Inferior parietal cortex (tissue), 1 donor: ENCODE measurements at regions not wholly inside any gene's neighbourhood (a gene's known extent, or its start where the extent isn't known, plus 50 kb on each side); places are given as distances from the start of the nearest gene placed in this dataset.
"Not testable (repeated sequence)": the region's sequence is repeated elsewhere in the genome, so short reads cannot be mapped to it uniquely, and the experiment has no call there.

Experiments
- DNase-seq: peaks from one replicate; pipeline ENCODE4 v3.0.0-alpha.2; 2016; ENCODE audit errors: extremely low spot score

DNA sequence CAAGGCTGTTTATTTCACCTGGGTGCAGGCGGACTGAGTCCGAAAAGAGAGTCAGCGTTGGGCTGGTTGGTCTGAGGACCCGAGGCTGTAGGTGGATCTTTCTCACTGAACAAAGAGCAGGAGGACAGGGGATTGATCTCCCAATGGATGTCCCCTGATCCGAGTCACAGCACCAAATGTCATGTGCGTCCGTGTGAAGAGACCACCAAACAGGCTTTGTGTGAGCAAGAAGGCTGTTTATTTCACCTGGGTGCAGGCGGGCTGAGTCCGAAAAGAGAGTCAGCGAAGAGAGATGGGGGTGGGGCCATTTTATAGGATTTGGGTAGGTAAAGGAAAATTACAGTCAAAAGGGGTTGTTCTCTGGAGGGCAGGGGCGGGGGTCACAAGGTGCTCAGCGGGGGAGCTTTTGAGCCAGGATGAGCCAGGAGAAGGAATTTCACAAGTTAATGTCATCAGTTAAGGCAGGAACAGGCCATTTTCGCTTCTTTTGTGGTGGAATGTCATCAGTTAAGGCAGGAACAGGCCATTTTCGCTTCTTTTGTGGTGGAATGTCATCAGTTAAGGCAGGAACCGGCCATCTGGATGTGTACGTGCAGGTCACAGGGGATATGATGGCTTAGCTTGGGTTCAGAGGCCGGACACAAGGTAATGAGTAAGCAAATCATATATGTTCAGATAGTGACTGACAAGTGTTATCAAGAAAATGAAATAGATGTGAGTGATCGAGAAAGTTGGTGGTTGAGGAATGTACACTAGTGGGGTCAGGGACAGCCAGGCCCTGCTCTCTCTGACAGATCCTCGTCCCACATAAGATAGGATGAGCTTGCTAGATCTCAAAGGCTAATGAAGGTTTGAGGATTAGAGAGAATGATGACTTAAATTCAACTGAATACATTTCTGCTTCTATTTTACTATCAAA, 760.0 kb downstream of the KCNT2 start:
- DNase-seq = not testable (repeated sequence)

DNA sequence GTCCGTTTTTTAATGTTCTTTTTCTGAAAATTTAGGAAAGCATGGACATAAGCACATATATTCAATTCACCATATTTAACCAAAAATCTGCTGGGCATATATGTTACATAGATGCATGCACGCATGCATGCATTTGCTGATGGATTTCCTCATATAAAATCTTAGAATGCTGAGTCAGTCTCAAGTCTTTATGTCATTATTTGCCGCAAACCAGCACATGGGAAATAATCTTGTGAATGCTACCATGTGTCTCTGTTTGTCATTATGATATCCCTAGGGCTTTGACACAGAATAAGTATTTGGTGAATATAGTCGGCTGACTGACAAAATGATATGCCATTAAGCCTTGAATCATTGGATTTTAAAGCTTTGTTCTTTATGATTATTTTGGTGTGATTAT, 776.5 kb downstream of the KCNT2 start:
- no peak for DNase-seq

- no peak for DNase-seq
Measured at GRCh38 chr1:195828325-195828724, 779.9 kb downstream of the KCNT2 start.

- DNase-seq = no peak
Measured at GRCh38 chr1:195820925-195821324, 787.3 kb downstream of the KCNT2 start.

- DNase-seq = no peak
Measured at GRCh38 chr1:195806060-195806459, 802.2 kb downstream of the KCNT2 start.

- DNase-seq = no peak
Measured at GRCh38 chr1:195804547-195804946, 803.7 kb downstream of the KCNT2 start.

DNA sequence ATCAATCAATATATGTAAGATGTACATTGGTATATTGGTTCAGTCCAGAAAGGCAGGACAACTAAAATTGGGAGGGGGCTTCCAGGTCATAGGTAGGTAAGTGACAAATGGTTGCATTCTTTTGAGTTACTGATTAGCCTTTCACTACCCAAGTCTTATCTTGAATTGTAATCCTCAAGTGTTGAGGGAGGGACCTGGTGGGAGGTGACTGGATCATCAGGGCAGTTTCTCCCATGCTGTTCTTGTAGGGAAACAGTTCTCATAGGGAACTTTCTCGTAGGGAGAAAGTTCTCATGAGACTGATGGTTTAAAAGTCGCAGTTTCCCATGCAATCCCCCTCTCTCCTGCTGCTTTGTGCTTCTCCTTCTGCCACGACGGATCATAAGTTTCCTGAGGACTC, 809.2 kb downstream of the KCNT2 start:
- no peak for DNase-seq

GRCh38 chr1:195794225-195794624, 814.0 kb downstream of the KCNT2 start:
- DNase-seq = no peak

DNA sequence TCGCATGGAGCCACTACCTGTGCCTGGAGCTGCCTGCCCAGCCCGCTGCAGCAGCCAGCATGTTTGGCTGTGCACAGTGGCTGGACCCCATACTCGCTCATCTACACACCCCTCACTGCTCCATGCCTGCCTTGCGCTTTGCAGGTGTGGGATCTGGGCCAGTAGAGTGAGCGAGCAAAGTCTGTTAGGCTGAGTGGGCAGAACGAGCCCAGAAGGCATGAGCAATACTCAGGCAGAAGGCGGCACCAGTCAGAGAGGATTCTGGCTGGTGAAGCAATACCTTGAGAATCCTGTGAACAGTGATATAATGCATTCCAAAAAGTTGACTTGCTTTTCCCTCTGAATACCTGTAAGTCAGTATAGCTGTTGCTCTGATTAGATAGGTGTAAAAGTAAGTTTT, 816.4 kb downstream of the KCNT2 start:
- DNase-seq = no peak

GRCh38 chr1:195790514-195791168, 817.6 kb downstream of the KCNT2 start:
- DNase-seq = no peak

DNA sequence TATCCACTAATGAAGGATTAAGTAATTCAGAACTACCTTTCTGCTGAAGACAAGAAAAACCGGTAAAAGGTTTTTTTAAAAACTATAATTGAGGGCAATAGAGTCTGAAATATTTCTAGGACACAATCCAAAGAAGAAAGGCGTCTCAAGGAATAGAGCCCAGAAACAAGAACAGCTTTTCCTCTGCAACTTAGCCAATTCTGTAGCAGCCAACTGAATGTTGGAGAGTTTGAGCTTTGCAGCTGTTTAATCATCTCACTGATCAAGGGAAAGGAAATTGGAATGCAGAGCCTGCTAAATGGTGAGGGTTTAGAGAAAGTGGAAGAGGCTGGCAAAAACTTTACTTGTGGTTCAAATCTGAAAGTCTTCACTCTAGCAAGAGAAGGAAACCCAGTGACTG, 818.9 kb downstream of the KCNT2 start:
- peak; percentile 26 for DNase-seq

DNA sequence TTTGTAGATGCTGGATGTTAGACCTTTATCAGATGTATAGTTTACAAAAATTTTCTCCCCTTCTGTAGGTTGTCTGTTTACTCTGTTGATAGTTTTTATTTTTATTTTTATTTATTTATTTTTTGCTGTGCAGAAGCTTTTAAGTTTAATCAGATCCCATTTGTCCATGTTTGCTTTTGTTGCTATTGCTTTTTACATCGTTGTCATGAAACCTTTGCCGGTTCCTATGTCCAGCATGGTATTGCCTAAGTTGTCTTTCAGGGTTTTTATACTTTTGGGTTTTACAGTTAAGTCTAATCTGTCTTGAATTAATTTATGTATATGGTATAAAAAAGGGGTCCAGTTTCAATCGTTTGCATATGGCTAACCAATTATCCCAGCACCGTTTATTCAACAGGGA, 819.5 kb downstream of the KCNT2 start:
- DNase-seq = no peak

- no peak for DNase-seq
Measured at GRCh38 chr1:195785830-195786229, 822.4 kb downstream of the KCNT2 start.

DNA sequence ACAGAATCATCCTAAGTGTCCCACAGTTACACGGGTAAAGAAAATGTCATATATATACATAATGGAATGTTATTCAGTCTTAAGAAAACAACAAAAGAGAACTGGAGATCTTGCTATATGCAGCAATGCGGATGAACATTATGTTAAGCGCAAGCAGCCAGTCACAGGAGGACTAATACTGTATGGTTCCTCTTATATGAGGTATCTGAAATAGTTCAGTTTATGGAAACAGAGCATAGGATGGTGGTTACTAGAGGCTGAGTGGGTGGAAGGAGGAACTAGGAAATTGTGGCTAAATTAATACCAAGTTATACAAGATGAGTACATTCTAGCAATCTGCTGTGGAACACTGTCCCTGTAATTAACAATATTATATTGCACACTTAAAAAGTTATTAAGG, 834.3 kb downstream of the KCNT2 start:
- DNase-seq = no peak

DNA sequence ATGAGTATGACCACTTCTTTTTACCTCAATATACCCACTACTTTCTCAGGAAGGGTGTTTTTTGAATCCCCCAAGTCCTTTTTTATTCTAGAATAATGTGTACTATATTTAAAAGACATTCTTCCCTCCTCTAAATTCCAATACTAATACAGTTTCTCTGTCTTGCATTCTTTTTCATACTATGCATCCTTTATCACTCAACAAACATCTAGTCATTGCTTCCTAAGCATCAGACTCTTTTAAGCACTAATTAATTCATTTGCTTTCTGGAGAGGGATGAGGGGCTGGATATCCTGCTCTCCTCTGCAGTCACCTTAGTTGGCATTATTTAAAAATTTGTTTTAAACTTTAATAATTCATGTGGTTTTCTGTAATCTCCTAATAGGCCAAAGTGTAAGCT, 838.8 kb downstream of the KCNT2 start:
- DNase-seq = no peak

DNA sequence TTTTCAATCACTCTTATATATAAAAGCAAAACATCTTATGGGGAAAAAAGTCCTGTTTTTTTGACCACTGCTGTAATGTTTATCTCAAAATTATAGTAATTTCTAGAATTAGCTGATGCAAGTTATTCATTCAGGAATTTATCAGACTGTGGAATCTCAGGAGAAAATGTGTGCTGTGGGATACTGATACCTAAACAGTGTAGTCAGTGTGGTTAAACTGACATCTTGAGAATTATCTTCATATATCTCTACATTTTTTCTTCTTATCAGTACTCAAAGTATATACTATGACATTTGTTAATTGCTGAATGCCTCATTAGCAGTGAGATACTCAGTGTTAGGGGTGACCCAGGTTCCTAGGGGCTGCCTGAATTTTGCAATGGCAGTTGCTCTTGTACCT, 839.3 kb downstream of the KCNT2 start:
- DNase-seq = no peak

DNA sequence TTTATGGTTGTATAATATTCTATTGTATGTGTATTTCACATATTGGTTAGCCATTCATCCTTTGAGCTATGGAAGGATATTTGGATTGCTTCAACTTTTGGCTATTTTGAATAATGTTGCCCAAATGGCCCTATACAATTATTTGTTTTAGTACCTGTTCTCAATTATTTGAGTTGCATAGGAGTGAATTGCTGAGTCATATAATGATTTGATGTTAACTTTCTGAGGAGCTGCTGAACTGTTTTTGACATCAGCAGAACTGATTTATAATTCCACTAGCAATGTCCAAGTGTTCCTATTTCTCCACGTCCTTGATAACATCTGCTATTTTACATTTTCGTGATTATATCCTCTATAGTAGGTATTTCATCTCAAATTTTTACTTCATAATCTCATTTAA, 839.9 kb downstream of the KCNT2 start:
- DNase-seq = no peak

- no peak for DNase-seq
Measured at GRCh38 chr1:195766709-195767108, 841.5 kb downstream of the KCNT2 start.

DNA sequence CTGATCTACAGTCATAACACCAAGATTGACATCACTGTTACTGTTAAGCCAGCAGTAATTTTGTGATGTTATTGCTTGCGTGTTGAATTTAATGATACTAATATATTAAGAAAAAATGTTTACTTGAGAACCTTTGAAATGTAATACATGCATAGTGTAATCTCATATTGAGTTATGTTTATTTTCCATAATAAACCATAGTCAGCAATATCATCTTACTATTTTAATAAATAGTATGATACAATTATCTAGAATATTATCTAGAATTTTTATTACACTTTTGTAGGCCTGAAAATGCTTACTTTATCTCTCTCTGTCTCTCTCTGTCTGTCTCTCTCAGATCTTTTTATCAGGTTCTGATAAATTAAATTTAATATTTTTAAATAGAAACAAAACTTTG, 843.1 kb downstream of the KCNT2 start:
- DNase-seq = no peak

DNA sequence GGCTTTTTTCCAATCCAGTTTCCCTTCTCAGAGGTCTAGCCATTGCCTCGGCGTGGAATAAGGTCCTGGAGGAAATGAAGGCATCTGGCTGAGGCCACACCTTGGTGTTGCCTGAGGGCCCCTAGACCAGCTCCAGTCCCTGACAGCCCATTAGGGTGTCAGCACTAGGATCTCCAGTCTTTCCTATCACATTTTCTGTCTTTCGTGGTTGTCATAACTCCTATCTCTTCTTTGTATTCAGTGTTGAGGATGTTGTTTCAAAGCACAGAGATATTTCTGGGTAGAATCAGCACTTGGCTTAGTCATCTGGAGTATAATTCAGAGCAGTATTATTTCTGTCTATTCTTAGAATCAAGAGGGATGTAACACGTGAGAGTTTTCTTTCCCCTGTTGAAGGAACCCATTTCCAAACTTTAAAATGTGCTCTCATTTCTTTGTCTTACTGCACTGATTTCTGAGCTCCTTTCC, 844.3 kb downstream of the KCNT2 start:
- DNase-seq = no peak

- DNase-seq = no peak
Measured at GRCh38 chr1:195763146-195763906, 844.9 kb downstream of the KCNT2 start.

DNA sequence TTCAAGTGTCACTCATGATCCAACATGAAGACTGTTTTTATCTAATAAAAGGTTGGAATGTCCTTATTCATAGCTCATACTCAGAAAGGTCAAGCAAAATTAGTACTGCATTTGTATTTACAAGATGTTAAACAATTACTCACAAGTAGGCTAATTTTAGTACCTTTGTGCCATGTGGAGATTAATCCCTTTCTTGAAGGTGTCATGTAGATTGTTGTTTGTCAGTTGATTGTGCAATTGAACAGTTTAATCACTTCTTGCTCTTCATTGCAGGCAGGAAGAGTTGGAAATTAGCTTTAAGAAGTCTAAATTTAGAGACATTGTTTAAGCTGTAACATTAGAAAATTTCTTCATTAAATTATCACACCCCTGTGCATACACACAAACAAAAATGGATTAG, 847.1 kb downstream of the KCNT2 start:
- DNase-seq = no peak
